Endothelial cell of umbilical vein (primary cell): ENCODE measurements at regions not wholly inside any gene's neighbourhood (a gene's known extent, or its start where the extent isn't known, plus 50 kb on each side); places are given as distances from the start of the nearest gene placed in this dataset.

ENCODE experiments used
- GATA2 ChIP-seq: IDR thresholded peaks from 2 replicates; pipeline ENCODE4 v1.7.0; 2011; ENCODE audit warnings: low read depth, mild to moderate bottlenecking, moderate library complexity, mixed read lengths, low read length; ENCODE audit not compliant: insufficient read length, insufficient read depth
- TF ChIP-seq, protein P1 (sequence below), 2 donors: IDR thresholded peaks; 1 replicate in 1 of 2; 2 replicates in 1 of 2; pipeline ENCODE4 v1.5.1; 2011; ENCODE audit warnings: low read length in 2 of 2, mild to moderate bottlenecking in 2 of 2, moderate library complexity in 2 of 2, control low read depth in 1 of 2, inconsistent platforms in 1 of 2, low read depth in 1 of 2; ENCODE audit not compliant: insufficient read depth in 1 of 2; ENCODE audit errors: extremely low read depth in 1 of 2

DNA sequence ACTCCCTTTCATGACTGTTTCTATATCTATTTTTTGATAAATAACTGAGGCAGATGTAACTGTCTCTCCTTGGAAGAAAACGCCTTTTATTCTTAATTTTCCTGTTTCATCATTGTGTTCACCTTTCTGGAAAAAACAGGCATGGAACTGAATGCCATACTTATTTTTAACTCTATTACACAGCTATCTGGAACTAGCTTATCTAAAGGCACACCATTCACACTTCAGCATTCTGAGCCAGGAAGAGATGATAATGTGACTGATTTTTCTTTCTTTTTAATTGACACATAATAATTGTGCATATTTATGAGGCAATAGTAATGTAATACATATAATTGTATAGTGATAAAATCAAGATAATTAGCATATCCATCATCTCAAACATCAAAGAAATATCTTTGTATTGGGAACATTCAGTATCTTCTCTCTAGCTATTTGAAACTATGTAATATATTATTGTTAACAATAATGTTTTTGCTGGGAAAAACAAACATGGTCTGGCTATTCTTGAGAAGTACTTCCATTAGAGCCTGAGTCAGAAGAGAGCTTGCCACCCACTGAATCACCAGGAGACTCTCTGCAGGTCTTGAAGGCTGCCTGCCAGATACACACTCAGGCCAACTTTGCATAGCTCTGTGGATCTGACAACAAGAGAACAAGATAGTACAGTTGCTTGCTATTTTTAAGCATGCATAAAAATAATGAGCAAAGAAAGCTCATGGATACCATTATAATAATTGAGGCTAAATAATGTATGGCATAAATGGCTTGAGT, 501.0 kb upstream of the EDIL3 start:
- no peak for TF ChIP-seq GATA2
- TF ChIP-seq, protein P1, sequence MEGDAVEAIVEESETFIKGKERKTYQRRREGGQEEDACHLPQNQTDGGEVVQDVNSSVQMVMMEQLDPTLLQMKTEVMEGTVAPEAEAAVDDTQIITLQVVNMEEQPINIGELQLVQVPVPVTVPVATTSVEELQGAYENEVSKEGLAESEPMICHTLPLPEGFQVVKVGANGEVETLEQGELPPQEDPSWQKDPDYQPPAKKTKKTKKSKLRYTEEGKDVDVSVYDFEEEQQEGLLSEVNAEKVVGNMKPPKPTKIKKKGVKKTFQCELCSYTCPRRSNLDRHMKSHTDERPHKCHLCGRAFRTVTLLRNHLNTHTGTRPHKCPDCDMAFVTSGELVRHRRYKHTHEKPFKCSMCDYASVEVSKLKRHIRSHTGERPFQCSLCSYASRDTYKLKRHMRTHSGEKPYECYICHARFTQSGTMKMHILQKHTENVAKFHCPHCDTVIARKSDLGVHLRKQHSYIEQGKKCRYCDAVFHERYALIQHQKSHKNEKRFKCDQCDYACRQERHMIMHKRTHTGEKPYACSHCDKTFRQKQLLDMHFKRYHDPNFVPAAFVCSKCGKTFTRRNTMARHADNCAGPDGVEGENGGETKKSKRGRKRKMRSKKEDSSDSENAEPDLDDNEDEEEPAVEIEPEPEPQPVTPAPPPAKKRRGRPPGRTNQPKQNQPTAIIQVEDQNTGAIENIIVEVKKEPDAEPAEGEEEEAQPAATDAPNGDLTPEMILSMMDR (IDR thresholded peaks at IDR 0.05; ENCODE audit: extremely low read depth in 1 of 2, insufficient read depth in 1 of 2, low read depth in 1 of 2, low read length in 2 of 2) = no peak
